Omental fat pad (tissue), 3 donors: ENCODE measurements at regions not wholly inside any gene's neighbourhood (a gene's known extent, or its start where the extent isn't known, plus 50 kb on each side); places are given as distances from the start of the nearest gene placed in this dataset.
A peak's percentile ranks its signal among the peaks of the same experiment; 100 is the strongest.

ENCODE experiments used
- ATAC-seq: fragments of 150-250 bp; one replicate; pipeline ENCODE4 v1.9.1; 2016; ENCODE audit warnings: mild to moderate bottlenecking, moderate library complexity; ENCODE audit not compliant: low FRiP score
- DNase-seq: peaks from one replicate; pipeline ENCODE4 v3.0.0-alpha.2; 2019; ENCODE audit warnings: low spot score
- TF ChIP-seq, protein P1 (sequence below), 3 donors: fragments of 450-650 bp; IDR thresholded peaks; one replicate each; pipeline ENCODE4 v1.5.1; 2016 to 2017; ENCODE audit warnings: antibody characterized with exemption in 3 of 3, mild to moderate bottlenecking in 3 of 3, moderate library complexity in 2 of 3

DNA sequence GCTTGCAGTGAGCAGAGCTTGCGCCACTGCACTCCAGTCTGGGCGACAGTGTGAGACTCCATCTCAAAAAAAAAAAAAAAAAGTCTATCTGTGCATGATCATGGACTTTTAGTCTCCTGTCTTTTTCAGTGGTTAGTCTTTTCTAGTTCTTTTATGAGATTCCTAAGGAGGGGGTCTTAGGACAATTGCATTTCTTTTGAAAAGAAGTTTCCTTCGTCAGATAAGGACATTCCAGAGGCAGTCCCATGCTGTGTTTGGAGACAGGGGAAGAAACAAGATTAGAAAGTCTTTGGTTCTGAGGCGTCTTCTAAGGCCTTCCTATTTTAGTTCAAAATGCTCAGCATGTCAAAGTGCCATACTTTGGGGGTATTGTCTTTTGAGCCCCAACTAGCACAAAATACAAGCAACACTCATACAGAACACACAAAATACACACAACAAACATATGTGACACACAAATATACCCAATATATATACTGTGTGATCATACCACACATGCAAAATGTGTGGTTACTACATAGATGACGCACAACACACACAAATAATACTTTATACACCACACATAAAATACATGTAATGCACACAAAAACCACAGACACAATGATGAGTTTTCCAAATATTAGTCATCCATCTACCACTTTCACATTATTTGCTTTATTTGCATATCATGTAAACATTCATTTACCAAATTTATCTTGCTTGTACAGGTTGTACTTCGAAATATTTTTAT is 394.5 kb downstream of the SPATA31D1 start:
- DNase-seq (no peak), ATAC-seq (no peak)
- TF ChIP-seq, protein P1, sequence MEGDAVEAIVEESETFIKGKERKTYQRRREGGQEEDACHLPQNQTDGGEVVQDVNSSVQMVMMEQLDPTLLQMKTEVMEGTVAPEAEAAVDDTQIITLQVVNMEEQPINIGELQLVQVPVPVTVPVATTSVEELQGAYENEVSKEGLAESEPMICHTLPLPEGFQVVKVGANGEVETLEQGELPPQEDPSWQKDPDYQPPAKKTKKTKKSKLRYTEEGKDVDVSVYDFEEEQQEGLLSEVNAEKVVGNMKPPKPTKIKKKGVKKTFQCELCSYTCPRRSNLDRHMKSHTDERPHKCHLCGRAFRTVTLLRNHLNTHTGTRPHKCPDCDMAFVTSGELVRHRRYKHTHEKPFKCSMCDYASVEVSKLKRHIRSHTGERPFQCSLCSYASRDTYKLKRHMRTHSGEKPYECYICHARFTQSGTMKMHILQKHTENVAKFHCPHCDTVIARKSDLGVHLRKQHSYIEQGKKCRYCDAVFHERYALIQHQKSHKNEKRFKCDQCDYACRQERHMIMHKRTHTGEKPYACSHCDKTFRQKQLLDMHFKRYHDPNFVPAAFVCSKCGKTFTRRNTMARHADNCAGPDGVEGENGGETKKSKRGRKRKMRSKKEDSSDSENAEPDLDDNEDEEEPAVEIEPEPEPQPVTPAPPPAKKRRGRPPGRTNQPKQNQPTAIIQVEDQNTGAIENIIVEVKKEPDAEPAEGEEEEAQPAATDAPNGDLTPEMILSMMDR (IDR thresholded peaks at IDR 0.05) = no peak

DNA sequence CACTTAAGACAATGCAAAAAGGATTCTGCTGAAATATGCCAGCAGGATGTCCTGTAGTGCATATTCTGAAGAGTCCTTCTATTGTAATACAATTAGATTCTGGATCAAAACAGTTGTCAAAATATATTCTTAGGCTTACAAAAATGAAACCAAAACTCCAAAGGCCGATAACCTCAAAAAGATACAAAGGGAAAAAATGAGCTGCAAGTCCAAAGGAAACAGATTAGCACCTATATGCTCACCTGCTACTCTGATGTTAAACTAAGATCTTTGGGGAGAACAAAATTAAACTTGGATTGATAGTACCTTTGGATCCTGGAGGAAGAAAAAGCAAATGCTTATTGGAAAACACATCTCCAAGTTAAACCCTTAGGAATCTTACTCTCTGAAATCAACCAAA is 397.1 kb downstream of the SPATA31D1 start:
- ATAC-seq = no peak
- no peak for DNase-seq
- TF ChIP-seq, protein P1 (IDR thresholded peaks at IDR 0.05) = no peak

DNA sequence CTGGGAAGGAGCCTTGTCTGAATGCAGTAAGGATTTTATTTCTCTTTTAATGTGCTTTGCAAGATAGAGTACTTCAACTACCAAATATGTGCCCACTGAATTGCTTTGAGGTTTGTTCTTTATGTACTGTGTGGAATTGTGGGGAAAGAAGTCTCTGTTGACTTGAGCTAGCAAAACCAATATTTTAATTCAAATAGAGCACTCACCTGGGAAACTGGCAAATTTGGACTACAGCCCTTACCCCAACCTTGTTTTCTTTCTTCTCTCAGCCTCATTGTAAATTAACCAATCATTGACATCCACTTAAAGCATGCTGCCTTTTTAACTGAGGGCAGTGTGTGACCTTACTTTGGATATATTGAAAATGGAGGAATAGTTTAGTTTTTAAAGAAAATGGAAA is 409.0 kb downstream of the SPATA31D1 start:
- no peak for ATAC-seq
- TF ChIP-seq, protein P1 (IDR thresholded peaks at IDR 0.05) = no peak
- DNase-seq = no peak

DNA sequence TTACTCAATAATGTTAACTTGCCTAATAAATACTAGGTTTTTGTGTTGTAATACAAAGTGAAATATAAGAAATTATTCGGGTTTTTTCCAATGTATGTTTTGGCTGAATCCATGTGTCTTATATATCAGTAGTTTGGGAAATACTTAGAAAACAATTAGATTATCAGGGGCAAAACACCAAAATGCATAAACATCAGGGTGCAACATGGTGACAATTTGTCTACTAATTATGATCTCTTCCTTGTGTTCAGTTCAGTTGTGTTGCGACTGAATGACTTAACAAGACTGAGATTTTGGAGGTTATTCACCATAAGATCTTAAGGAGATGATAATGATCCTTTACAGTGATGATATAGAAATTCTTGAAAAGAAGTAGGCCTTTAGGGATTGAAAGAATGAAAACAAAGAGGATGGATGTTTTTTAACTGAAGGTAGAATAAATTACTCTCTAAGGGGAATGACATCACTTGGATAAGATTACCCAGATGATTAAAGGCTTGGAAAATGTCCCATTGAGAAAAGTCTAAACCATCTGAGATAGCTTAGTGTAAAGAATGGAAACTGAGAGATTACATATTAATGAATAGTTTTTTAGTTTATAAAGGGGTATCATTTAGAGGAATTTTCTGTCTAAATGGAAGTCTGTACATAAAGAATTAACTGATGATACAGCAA is 415.8 kb downstream of the SPATA31D1 start:
- ATAC-seq (no peak), DNase-seq (no peak)
- TF ChIP-seq, protein P1 (IDR thresholded peaks at IDR 0.05) = no peak

DNA sequence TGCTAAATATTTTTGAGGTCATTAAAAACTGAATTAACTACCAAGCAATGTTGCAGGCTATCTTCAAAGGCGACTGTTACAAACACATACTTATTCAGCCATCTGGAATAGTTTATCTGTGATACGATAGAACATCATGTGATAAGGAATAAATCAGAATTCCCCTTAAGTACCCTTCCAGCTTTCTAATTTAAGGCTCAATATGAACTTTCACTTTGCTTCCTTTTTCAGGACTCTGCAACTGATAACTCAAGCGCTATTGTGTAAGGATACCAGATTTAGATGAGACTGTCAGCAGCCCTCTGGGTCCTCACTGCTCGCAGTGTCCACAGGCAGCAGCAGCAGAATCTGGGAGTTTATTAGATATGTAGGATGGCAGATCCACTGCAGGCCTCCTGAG is 416.3 kb downstream of the SPATA31D1 start:
- TF ChIP-seq, protein P1 (IDR thresholded peaks at IDR 0.05) = no peak
- peak; percentile 81 for ATAC-seq
- DNase-seq = no peak

DNA sequence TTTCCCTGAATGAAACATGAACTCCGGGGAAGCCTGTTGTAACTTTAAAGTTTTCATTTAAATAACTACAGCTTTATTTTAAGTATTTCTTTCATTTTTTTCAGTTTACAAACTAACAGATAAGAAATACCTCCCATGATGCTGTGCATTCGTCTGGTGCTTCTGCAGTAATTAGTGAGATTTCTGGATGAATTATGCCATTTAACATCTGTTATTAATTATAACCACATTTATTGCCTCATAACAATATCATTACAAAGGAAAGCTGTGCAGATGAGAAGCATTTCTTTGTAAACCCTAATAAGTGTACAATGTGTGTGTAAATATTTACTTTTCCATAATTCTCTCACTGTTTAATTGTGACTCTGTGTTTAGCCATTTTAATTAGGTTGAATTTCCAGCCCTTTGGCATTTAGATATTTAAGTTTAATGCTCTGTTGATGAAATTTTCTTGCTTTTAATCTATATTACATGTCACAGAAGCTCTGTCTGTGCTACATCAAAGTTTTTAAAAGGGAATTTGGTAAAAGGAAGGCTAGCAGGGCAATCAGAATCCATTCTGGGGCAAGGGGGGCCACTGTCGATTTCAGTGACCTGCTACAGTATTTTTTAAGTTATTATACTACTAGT is 418.0 kb downstream of the SPATA31D1 start:
- DNase-seq (no peak), ATAC-seq (no peak)
- TF ChIP-seq, protein P1 (IDR thresholded peaks at IDR 0.05) = no peak
